ENCODE measurements at regions not wholly inside any gene's neighbourhood (a gene's known extent, or its start where the extent isn't known, plus 50 kb on each side); places are given as distances from the start of the nearest gene placed in this dataset.

DNA sequence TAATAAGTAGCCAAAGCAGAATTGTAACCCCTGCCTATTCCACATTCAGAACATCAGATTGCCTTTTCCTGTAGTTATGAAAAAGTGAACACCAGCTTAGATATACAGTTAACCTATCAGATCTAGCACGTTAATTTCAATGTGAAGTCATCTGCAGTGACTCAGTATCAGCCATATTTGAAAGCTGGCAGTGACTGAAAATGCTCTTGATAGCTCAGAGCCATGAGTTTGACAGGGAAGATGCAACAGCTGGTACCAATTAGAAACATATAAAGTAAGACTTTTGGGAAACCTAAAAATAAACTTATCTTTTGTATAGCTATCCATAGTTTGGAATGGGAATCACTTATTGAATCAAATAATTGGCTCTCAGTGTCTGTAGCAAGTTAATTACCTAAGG, 284.1 kb upstream of the NPSR1 start:
- Mint-ChIP-seq H3K9me3 (peaks cover 0 to 8% of the 10 kb centered on the region in 2 experiments; a peak in 2 of 5 replicates), H3K36me3 (ENCODE audit: insufficient read depth in 1 of 3, low read depth in 3 of 3) (peaks cover 0 to 3% (median 0%) of the 10 kb centered on the region in 3 experiments; a peak in 1 of 7 replicates), H3K27ac (no peak overlapping the region), H3K4me1 (no peaks in the 10 kb centered on the region), H3K4me3 (no peak overlapping the region), H3K27me3 (ENCODE audit: low read depth) (no peaks in the 10 kb centered on the region)
- Histone ChIP-seq H2BK15ac (ENCODE audit: low read depth, low read length) (no peak overlapping the region), H3K4ac (ENCODE audit: low read depth, low read length) (no peak overlapping the region), H4K5ac (ENCODE audit: insufficient read length, low read depth, low read length) (no peak overlapping the region), H4K20me1 (ENCODE audit: control insufficient read depth, insufficient read depth, insufficient read length) (no peaks in the 10 kb centered on the region), H3K18ac (ENCODE audit: insufficient read length, low read depth, low read length) (no peak overlapping the region), H3K4me2 (ENCODE audit: insufficient read depth, insufficient read length, low read length) (no peak overlapping the region), H3K9me3 (ENCODE audit: control insufficient read depth, low read depth, low read length) (no peaks in the 10 kb centered on the region), H3K23ac (ENCODE audit: insufficient read length, low read depth, low read length) (no peak overlapping the region), H3K27me3 (ENCODE audit: insufficient read depth, low read length) (no peaks in the 10 kb centered on the region), H3K9ac (ENCODE audit: extremely low read depth, insufficient read length, low read length) (no peak overlapping the region), H4K8ac (replicated peaks; ENCODE audit: insufficient read length, low read depth, low read length) (no peak overlapping the region), H2AFZ (ENCODE audit: low read length) (no peak overlapping the region), H2BK12ac (ENCODE audit: insufficient read length, low read depth, low read length) (no peak overlapping the region), H2AK5ac (ENCODE audit: insufficient read length, low read length) (no peak overlapping the region), H4K91ac (ENCODE audit: insufficient read length, low read depth, low read length) (no peak overlapping the region), H3K14ac (ENCODE audit: insufficient read depth, low read length) (no peak overlapping the region), H2BK5ac (ENCODE audit: insufficient read length, low read length) (no peak overlapping the region), H3K56ac (ENCODE audit: insufficient read length, low read depth, low read length) (no peak overlapping the region), H3K4me1 (ENCODE audit: insufficient read depth, low read length) (no peaks in the 10 kb centered on the region), H3K23me2 (ENCODE audit: insufficient read length, low read depth, low read length, poor library complexity, severe bottlenecking) (no peaks in the 10 kb centered on the region), H2BK20ac (ENCODE audit: low read depth, low read length, poor library complexity, severe bottlenecking) (no peak overlapping the region), H3T11ph (ENCODE audit: low read length) (no peak overlapping the region), H3K79me1 (ENCODE audit: insufficient read depth, low read depth, low read length, poor library complexity, severe bottlenecking) (no peaks in the 10 kb centered on the region), H2BK120ac (ENCODE audit: low read depth, low read length, poor library complexity, severe bottlenecking) (no peak overlapping the region), H3K27ac (ENCODE audit: insufficient read length, low read depth, low read length) (no peak overlapping the region), H3K79me2 (ENCODE audit: insufficient read depth, low read length) (no peaks in the 10 kb centered on the region)
- no peak for DNase-seq
- no CpG with 5 or more reads among the region's 1 CpG for WGBS (ENCODE audit: extremely low coverage, insufficient read length, low lambda C conversion rate)
- TF ChIP-seq CTCF (conservative IDR thresholded peaks at IDR 0.05), result no peak

Data from H9 (cell line).